ENCODE measurements at regions not wholly inside any gene's neighbourhood (a gene's known extent, or its start where the extent isn't known, plus 50 kb on each side); places are given as distances from the start of the nearest gene placed in this dataset.

DNA sequence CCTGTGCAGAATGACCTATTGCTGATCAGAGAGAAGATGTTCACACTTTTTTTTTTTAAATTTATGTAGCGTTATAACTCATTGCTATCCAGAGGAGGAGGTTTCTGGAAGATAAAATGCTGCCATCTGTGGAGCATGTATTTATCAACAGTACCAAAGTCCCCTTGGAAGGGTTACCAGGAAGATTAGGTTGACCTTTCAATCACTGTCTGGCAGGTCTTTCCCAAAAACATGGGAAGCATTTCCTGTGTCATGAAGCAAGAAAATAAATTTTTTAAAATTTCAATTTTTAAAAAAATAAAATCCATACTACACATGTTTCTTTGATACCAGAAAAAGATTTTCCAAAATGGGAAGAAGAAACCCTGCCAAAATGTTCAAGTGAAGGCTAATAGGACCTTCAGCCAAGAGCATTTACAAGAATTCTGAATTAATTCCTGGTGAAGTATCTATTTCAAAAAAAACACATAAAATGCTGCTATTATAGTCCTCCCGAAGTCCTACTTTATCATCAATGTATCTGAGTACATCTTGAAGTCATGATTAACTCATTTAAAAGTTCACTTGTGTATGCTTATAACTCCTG, 143.9 kb upstream of the RND3 start:
- H4K5ac ChIP-seq (ENCODE audit: insufficient read length, low read depth, low read length), result no peak overlapping the region
- H3K36me3 Mint-ChIP-seq (ENCODE audit: insufficient read depth in 1 of 3, low read depth in 3 of 3), result peaks cover 0 to 1% (median 0%) of the 10 kb centered on the region in 3 experiments; a peak in 3 of 7 replicates
- no peak for DNase-seq
- no peak overlapping the region for H2BK120ac ChIP-seq (ENCODE audit: low read depth, low read length, poor library complexity, severe bottlenecking)
- no peak overlapping the region for H3K9ac ChIP-seq (ENCODE audit: extremely low read depth, insufficient read length, low read length)
- no peak overlapping the region for H3T11ph ChIP-seq (ENCODE audit: low read length)
- H3K23me2 ChIP-seq (ENCODE audit: insufficient read length, low read depth, low read length, poor library complexity, severe bottlenecking), result no peaks in the 10 kb centered on the region
- H2BK15ac ChIP-seq (ENCODE audit: low read depth, low read length), result no peak overlapping the region
- no peak overlapping the region for H3K18ac ChIP-seq (ENCODE audit: insufficient read length, low read depth, low read length)
- H3K79me1 ChIP-seq (ENCODE audit: insufficient read depth, low read depth, low read length, poor library complexity, severe bottlenecking), result no peaks in the 10 kb centered on the region
- no peak overlapping the region for H3K4me2 ChIP-seq (ENCODE audit: insufficient read depth, insufficient read length, low read length)
- H3K27me3 Mint-ChIP-seq (ENCODE audit: low read depth), result no peaks in the 10 kb centered on the region
- H2BK20ac ChIP-seq (ENCODE audit: low read depth, low read length, poor library complexity, severe bottlenecking), result no peak overlapping the region
- peaks cover 0 to 4% of the 10 kb centered on the region in 2 experiments; a peak in 1 of 5 replicates for H3K9me3 Mint-ChIP-seq
- no peaks in the 10 kb centered on the region for H3K79me2 ChIP-seq (ENCODE audit: insufficient read depth, low read length)
- no peaks in the 10 kb centered on the region for H3K9me3 ChIP-seq (ENCODE audit: control insufficient read depth, low read depth, low read length)
- no peak overlapping the region for H3K23ac ChIP-seq (ENCODE audit: insufficient read length, low read depth, low read length)
- no peaks in the 10 kb centered on the region for H3K4me1 ChIP-seq (ENCODE audit: insufficient read depth, low read length)
- no peak overlapping the region for H2BK12ac ChIP-seq (ENCODE audit: insufficient read length, low read depth, low read length)
- no peaks in the 10 kb centered on the region for H3K27me3 ChIP-seq (ENCODE audit: insufficient read depth, low read length)
- peaks cover 0 to 6% of the 10 kb centered on the region in 2 experiments; a peak in 2 of 4 replicates for H3K4me1 Mint-ChIP-seq
- TF ChIP-seq, protein P1, sequence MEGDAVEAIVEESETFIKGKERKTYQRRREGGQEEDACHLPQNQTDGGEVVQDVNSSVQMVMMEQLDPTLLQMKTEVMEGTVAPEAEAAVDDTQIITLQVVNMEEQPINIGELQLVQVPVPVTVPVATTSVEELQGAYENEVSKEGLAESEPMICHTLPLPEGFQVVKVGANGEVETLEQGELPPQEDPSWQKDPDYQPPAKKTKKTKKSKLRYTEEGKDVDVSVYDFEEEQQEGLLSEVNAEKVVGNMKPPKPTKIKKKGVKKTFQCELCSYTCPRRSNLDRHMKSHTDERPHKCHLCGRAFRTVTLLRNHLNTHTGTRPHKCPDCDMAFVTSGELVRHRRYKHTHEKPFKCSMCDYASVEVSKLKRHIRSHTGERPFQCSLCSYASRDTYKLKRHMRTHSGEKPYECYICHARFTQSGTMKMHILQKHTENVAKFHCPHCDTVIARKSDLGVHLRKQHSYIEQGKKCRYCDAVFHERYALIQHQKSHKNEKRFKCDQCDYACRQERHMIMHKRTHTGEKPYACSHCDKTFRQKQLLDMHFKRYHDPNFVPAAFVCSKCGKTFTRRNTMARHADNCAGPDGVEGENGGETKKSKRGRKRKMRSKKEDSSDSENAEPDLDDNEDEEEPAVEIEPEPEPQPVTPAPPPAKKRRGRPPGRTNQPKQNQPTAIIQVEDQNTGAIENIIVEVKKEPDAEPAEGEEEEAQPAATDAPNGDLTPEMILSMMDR (conservative IDR thresholded peaks at IDR 0.05), result no peak
- H3K4ac ChIP-seq (ENCODE audit: low read depth, low read length), result no peak overlapping the region
- H3K56ac ChIP-seq (ENCODE audit: insufficient read length, low read depth, low read length), result no peak overlapping the region
- H4K8ac ChIP-seq (replicated peaks; ENCODE audit: insufficient read length, low read depth, low read length), result no peak overlapping the region
- no peak overlapping the region for H3K27ac ChIP-seq (ENCODE audit: insufficient read length, low read depth, low read length)
- no peak overlapping the region for H2AFZ ChIP-seq (ENCODE audit: low read length)
- H4K20me1 ChIP-seq (ENCODE audit: control insufficient read depth, insufficient read depth, insufficient read length), result no peaks in the 10 kb centered on the region
- no CpG with 5 or more reads among the region's 2 CpGs for WGBS (ENCODE audit: extremely low coverage, insufficient read length, low lambda C conversion rate)
- no peak overlapping the region for H3K4me3 Mint-ChIP-seq
- H2BK5ac ChIP-seq (ENCODE audit: insufficient read length, low read length), result no peak overlapping the region
- H3K14ac ChIP-seq (ENCODE audit: insufficient read depth, low read length), result no peak overlapping the region
- H4K91ac ChIP-seq (ENCODE audit: insufficient read length, low read depth, low read length), result no peak overlapping the region
- H3K27ac Mint-ChIP-seq, result no peak overlapping the region
- H2AK5ac ChIP-seq (ENCODE audit: insufficient read length, low read length), result no peak overlapping the region

Data from H9 (cell line).